Keratinocyte (primary cell): ENCODE measurements at regions not wholly inside any gene's neighbourhood (a gene's known extent, or its start where the extent isn't known, plus 50 kb on each side); places are given as distances from the start of the nearest gene placed in this dataset.

ENCODE experiments used
- DNase-seq: peaks from one replicate; pipeline ENCODE4 v3.0.0-alpha.2; 2011; ENCODE audit warnings: low read depth, missing footprints, low spot score
- FAIRE-seq: peaks from 2 replicates; lab custom pipeline; 2011; peaks lifted over from hg19 to GRCh38; lab: Jason Lieb, UNC
- H2AFZ ChIP-seq: 2 replicates; pipeline ENCODE4 v1.6.0; 2012; ENCODE audit warnings: low read length, control low read depth, inconsistent platforms; ENCODE audit not compliant: control insufficient read depth
- H3K27ac ChIP-seq: 2 replicates; pipeline ENCODE4 v1.5.1; 2011; ENCODE audit warnings: low read length; ENCODE audit not compliant: control insufficient read depth, insufficient read depth
- H3K27me3 ChIP-seq: 3 replicates; pipeline ENCODE4 v1.6.0; 2011; ENCODE audit warnings: low read length; ENCODE audit not compliant: control insufficient read depth, insufficient read depth; ENCODE audit errors: extremely low read depth
- H3K36me3 ChIP-seq, 2 experiments: 2 replicates in 1 of 2; 3 replicates in 1 of 2; pipeline ENCODE4 v1.5.1; 2011; ENCODE audit warnings: low read length in 2 of 2, mild to moderate bottlenecking in 1 of 2; ENCODE audit not compliant: control insufficient read depth in 2 of 2, insufficient read depth in 2 of 2; ENCODE audit errors: extremely low read depth in 1 of 2
- H3K4me1 ChIP-seq: 3 replicates; pipeline ENCODE4 v1.5.1; 2011; ENCODE audit warnings: low read length; ENCODE audit not compliant: control insufficient read depth, insufficient read depth; ENCODE audit errors: extremely low read depth
- H3K4me2 ChIP-seq: 3 replicates; pipeline ENCODE4 v1.6.0; 2011; ENCODE audit warnings: low read depth, low read length; ENCODE audit not compliant: control insufficient read depth, insufficient read depth; ENCODE audit errors: extremely low read depth
- H3K4me3 ChIP-seq, 3 experiments: fragments of 200-600 bp in 1 of 3; sonication (generic) in 1 of 3; 2 replicates in 2 of 3; 3 replicates in 1 of 3; pipeline ENCODE4 v1.5.1; 2011 to 2016; ENCODE audit warnings: low read length in 3 of 3, mild to moderate bottlenecking in 3 of 3, control low read depth in 2 of 3, inconsistent platforms in 1 of 3, low read depth in 1 of 3, mixed read lengths in 1 of 3, mixed run types in 1 of 3, moderate library complexity in 1 of 3; ENCODE audit not compliant: control insufficient read depth in 2 of 3, insufficient read depth in 2 of 3; ENCODE audit errors: extremely low read depth in 1 of 3
- H3K79me2 ChIP-seq: 2 replicates; pipeline ENCODE4 v1.6.0; 2012; ENCODE audit warnings: low read length; ENCODE audit not compliant: control insufficient read depth, insufficient read depth
- H3K9ac ChIP-seq: 3 replicates; pipeline ENCODE4 v1.6.0; 2011; ENCODE audit warnings: low read length; ENCODE audit not compliant: control insufficient read depth, insufficient read depth; ENCODE audit errors: extremely low read depth
- H3K9me1 ChIP-seq: 3 replicates; pipeline ENCODE4 v1.6.0; 2011; ENCODE audit warnings: low read length; ENCODE audit not compliant: control insufficient read depth, insufficient read depth; ENCODE audit errors: extremely low read depth
- H3K9me3 ChIP-seq: 2 replicates; pipeline ENCODE4 v1.5.1; 2012; ENCODE audit warnings: low read depth, low read length; ENCODE audit not compliant: control insufficient read depth
- H4K20me1 ChIP-seq: 3 replicates; pipeline ENCODE4 v1.6.0; 2011; ENCODE audit warnings: low read length; ENCODE audit not compliant: control insufficient read depth, insufficient read depth; ENCODE audit errors: extremely low read depth
- CTCF ChIP-seq, 3 experiments: IDR thresholded peaks in 1 of 3; conservative IDR thresholded peaks in 1 of 3; optimal IDR thresholded peaks in 1 of 3; 2 replicates in 2 of 3; 3 replicates in 1 of 3; pipeline versions ENCODE3 to v1.5.1; 2011; ENCODE audit warnings: low read length in 3 of 3, mild to moderate bottlenecking in 3 of 3, moderate library complexity in 2 of 3, control low read depth in 1 of 3, inconsistent platforms in 1 of 3; ENCODE audit not compliant: insufficient read depth in 2 of 3; ENCODE audit errors: extremely low read depth in 1 of 3
- EZH2 ChIP-seq: IDR thresholded peaks from one replicate; pipeline ENCODE4 v1.6.1; 2012; ENCODE audit warnings: inconsistent platforms, mild to moderate bottlenecking, low read length, moderate library complexity
- dilution Hi-C: fragments of 300-500 bp; cut with MboI; formaldehyde crosslinking; loops from one replicate; pipeline ENCODE4 v1.7.0; 2020; ENCODE audit warnings: low sequenced_read_pairs; ENCODE audit not compliant: extremely low pct_ligation_motif_present

GRCh38 chr3:177904621-177905020 is 631.6 kb upstream of the KCNMB2 start:
- FAIRE-seq = no peak
- H3K27ac ChIP-seq = no peak overlapping the region

GRCh38 chr3:177905173-177906125 is 630.8 kb upstream of the KCNMB2 start:
- no peaks in the 10 kb centered on the region for H3K36me3 ChIP-seq
- dilution Hi-C loops = no loop called here
- no peaks in the 10 kb centered on the region for H4K20me1 ChIP-seq
- H3K4me2 ChIP-seq = no peak overlapping the region
- TF ChIP-seq CTCF (optimal IDR thresholded peaks at IDR 0.05 in 1 of 3, IDR thresholded peaks at IDR 0.05 in 1 of 3, conservative IDR thresholded peaks at IDR 0.05 in 1 of 3; ENCODE audit: extremely low read depth in 1 of 3, insufficient read depth in 2 of 3, low read length in 3 of 3) = no peak
- TF ChIP-seq EZH2 = no peak
- H3K4me1 ChIP-seq = no peaks in the 10 kb centered on the region
- no peak overlapping the region for H3K4me3 ChIP-seq
- no peaks in the 10 kb centered on the region for H3K9me1 ChIP-seq
- no peak overlapping the region for H2AFZ ChIP-seq
- H3K9ac ChIP-seq = no peak overlapping the region
- H3K27me3 ChIP-seq = no peaks in the 10 kb centered on the region
- no peaks in the 10 kb centered on the region for H3K79me2 ChIP-seq
- H3K9me3 ChIP-seq = no peaks in the 10 kb centered on the region
- no peak overlapping the region for H3K27ac ChIP-seq
- FAIRE-seq (no peak), DNase-seq (no peak)

More at GRCh38 chr3:177904621-177905020, 631.6 kb upstream of the KCNMB2 start:
- Histone ChIP-seq H3K36me3 (no peaks in the 10 kb centered on the region), H3K9ac (no peak overlapping the region), H3K4me2 (no peak overlapping the region), H3K79me2 (no peaks in the 10 kb centered on the region), H3K4me1 (no peaks in the 10 kb centered on the region), H3K27me3 (no peaks in the 10 kb centered on the region), H2AFZ (no peak overlapping the region), H3K9me3 (no peaks in the 10 kb centered on the region), H3K9me1 (no peaks in the 10 kb centered on the region), H4K20me1 (no peaks in the 10 kb centered on the region), H3K4me3 (no peak overlapping the region)
- dilution Hi-C loops = no loop called here
- no peak for TF ChIP-seq EZH2
- no peak for DNase-seq
